ENCODE measurements at regions not wholly inside any gene's neighbourhood (a gene's known extent, or its start where the extent isn't known, plus 50 kb on each side); places are given as distances from the start of the nearest gene placed in this dataset.
"Not testable (repeated sequence)": the region's sequence is repeated elsewhere in the genome, so short reads cannot be mapped to it uniquely, and the experiment has no call there.

DNA sequence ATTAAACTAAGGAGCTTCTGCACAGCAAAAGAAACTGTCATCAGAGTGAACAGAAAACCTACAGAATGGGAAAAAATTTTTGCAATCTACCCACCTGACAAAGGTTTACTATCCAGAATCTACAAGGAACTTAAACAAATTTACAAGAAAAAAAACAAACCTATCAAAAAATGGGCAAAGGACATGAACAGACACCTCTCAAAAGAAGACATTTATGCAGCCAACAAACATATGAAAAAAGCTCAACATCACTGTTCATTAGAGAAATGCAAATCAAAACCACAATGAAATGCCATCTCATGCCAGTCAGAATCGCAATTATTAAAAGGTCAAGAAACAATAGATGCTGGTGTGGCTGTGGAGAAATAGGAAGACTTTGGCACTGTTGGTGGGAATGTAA lies 218.5 kb upstream of the SMIM30 start:
- H3K4me3 Mint-ChIP-seq; H3K36me3 Mint-ChIP-seq (ENCODE audit: insufficient read depth); ATAC-seq (replicated peaks): not testable (repeated sequence)

DNA sequence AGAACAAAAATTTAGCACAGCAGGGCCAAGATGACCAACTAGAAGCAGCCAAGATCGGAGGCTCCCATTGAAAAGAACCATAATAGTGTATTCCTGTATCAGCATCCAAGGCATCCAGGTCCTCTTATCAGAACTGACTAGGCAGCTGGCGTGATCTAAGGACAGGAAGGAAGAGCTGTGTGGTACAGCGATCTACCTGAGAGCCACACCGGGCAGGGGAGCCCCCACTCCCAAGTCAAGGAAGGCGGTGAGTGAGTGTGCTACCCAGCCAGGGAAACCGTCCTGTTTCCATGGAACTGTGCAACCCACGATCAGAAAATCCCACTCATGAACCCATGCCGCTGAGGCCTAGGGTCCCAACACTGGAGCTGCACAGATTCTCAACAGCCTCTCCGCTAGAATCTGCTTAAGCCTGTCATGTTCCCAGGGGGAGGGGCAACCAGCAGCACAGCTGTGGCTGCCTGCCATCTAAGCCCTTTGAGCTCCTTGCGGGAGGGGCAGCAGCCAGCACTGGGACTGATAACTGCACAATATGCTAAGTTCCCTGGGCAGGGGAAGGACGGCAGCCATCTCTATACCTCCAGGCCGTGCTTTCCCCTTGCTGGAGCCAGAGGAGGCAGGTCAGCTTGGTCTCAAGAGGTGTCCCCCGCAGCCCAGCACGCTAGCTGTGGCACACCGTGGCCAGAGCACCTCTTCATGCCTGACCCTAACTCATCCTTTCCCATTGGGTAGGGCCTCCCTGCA lies 213.0 kb upstream of the SMIM30 start:
- Mint-ChIP-seq H3K27ac (no peak overlapping the region), H3K9me3 (peaks cover 0 to 2% of the 10 kb centered on the region in 2 donors), H3K36me3 (ENCODE audit: insufficient read depth) (no peaks in the 10 kb centered on the region), H3K4me1 (ENCODE audit: low read depth in 2 of 2) (no peaks in the 10 kb centered on the region), H3K27me3 (no peaks in the 10 kb centered on the region), H3K4me3 (no peak overlapping the region)
- DNase-seq (no peak), ATAC-seq (replicated peaks) (no peak)

More for the DNA sequence above, 218.5 kb upstream of the SMIM30 start:
- H3K4me1 Mint-ChIP-seq (ENCODE audit: low read depth in 2 of 2); H3K27ac Mint-ChIP-seq; H3K27me3 Mint-ChIP-seq; H3K9me3 Mint-ChIP-seq; DNase-seq: not testable (repeated sequence)

DNA sequence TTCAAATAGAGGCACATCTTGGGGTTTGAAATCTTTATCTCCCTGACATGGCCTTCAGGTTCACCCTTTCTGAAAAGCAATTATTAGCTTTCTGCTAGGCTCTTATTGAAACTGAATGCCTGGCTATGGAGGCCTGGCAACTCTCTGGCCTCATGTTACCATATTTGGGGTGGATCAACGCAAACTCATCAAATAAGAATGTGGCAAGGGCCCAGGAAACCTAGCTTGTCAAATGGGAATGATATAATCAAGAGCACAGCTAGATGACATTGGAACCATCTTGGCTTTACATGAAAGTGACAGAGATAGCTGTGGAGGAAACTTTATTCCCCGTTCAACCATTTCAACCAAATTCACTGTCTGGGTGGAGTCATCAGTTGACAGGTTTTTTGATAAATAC lies 202.8 kb upstream of the SMIM30 start:
- peaks cover 0 to 4% of the 10 kb centered on the region in 2 donors for H3K9me3 Mint-ChIP-seq
- no peaks in the 10 kb centered on the region for H3K36me3 Mint-ChIP-seq (ENCODE audit: insufficient read depth)
- ATAC-seq (replicated peaks) = no peak
- DNase-seq = no peak
- no peak overlapping the region for H3K27ac Mint-ChIP-seq
- no peaks in the 10 kb centered on the region for H3K27me3 Mint-ChIP-seq
- H3K4me1 Mint-ChIP-seq (ENCODE audit: low read depth in 2 of 2) = no peaks in the 10 kb centered on the region
- no peak overlapping the region for H3K4me3 Mint-ChIP-seq

GRCh38 chr7:113320419-113320818 lies 202.1 kb upstream of the SMIM30 start:
- no peak for DNase-seq
- Mint-ChIP-seq H3K27me3 (no peaks in the 10 kb centered on the region), H3K36me3 (ENCODE audit: insufficient read depth) (no peaks in the 10 kb centered on the region), H3K27ac (no peak overlapping the region), H3K4me3 (no peak overlapping the region), H3K9me3 (peaks cover 0 to 4% of the 10 kb centered on the region in 2 donors), H3K4me1 (ENCODE audit: low read depth in 2 of 2) (no peaks in the 10 kb centered on the region)
- no peak for ATAC-seq (replicated peaks)

DNA sequence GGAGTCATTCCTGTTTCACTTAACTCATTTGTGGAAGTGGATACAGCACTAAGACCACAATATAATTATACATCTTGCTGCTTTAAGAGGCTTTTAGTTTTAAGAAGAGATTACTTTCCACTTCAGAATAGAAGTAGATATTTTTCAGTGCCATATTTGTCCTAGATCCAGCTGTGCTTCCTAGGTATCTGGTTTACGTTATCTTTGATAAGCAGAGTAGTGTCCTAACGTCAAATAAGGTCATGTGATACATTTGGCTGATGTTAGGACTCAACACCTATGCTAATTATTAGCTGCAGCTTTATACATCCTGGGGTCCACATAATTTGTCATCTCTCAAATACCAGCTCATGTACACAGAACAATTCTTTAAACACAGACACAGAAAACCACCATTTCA lies 196.2 kb upstream of the SMIM30 start:
- Mint-ChIP-seq H3K4me1 (ENCODE audit: low read depth in 2 of 2) (no peaks in the 10 kb centered on the region), H3K9me3 (peaks cover 0 to 8% of the 10 kb centered on the region in 2 donors), H3K36me3 (ENCODE audit: insufficient read depth) (no peaks in the 10 kb centered on the region), H3K4me3 (no peak overlapping the region), H3K27ac (no peak overlapping the region), H3K27me3 (no peaks in the 10 kb centered on the region)
- DNase-seq (no peak), ATAC-seq (replicated peaks) (no peak)

DNA sequence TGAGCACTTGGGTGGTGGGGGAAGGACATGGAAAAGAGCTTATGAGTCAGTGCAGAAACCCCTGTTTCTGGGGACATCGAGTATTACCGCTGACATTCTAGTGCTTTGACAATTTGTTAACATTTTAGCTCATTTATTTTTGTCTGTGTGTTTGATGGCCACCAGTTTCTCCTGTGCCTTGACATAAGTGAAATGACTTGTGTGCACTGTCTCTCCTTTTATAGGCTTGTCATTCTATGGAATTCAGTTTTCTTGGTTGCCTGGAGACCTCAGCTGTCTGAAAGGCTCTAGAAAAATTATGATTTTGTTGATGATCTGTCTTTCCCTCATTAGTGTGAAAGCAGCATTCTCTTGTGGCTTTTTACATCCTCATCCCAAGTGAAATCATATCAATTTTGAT lies 190.0 kb upstream of the SMIM30 start:
- Mint-ChIP-seq H3K4me3 (no peak overlapping the region), H3K9me3 (peaks cover 4 to 7% of the 10 kb centered on the region in 2 donors), H3K27me3 (no peaks in the 10 kb centered on the region), H3K36me3 (ENCODE audit: insufficient read depth) (no peaks in the 10 kb centered on the region), H3K4me1 (ENCODE audit: low read depth in 2 of 2) (no peaks in the 10 kb centered on the region), H3K27ac (no peak overlapping the region)
- DNase-seq (no peak), ATAC-seq (replicated peaks) (no peak)

- Mint-ChIP-seq H3K27me3 (no peaks in the 10 kb centered on the region), H3K27ac (no peak overlapping the region), H3K9me3 (peaks cover 4 to 7% of the 10 kb centered on the region in 2 donors), H3K36me3 (ENCODE audit: insufficient read depth) (no peaks in the 10 kb centered on the region), H3K4me3 (no peak overlapping the region), H3K4me1 (ENCODE audit: low read depth in 2 of 2) (no peaks in the 10 kb centered on the region)
- ATAC-seq (replicated peaks) (no peak), DNase-seq (no peak)
These were observed 188.8 kb upstream of the SMIM30 start for GRCh38 chr7:113307147-113307546.

DNA sequence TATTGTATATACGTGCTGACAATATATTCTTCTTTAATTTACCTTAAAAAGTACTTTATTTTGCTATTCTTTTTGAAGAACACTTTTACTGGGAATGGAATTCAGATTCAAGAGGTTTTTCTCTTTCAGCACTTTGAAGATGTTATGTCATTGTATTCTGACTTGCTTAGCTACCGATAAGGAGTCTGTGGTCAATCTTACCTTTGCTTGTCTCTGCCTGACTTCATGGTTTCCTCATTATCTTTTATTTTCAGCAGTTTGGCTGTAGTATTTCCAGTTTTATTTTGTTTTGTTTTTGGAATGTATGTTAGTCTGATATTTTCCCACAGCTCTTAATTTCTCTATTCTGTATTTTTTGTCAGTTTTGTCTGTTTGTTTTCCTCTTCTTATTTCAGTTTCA lies 187.9 kb upstream of the SMIM30 start:
- H3K4me1 Mint-ChIP-seq (ENCODE audit: low read depth in 2 of 2) = no peaks in the 10 kb centered on the region
- no peaks in the 10 kb centered on the region for H3K36me3 Mint-ChIP-seq (ENCODE audit: insufficient read depth)
- no peaks in the 10 kb centered on the region for H3K27me3 Mint-ChIP-seq
- H3K9me3 Mint-ChIP-seq = peaks cover 4 to 7% of the 10 kb centered on the region in 2 donors
- H3K27ac Mint-ChIP-seq = no peak overlapping the region
- no peak overlapping the region for H3K4me3 Mint-ChIP-seq
- ATAC-seq (replicated peaks) = no peak
- no peak for DNase-seq

DNA sequence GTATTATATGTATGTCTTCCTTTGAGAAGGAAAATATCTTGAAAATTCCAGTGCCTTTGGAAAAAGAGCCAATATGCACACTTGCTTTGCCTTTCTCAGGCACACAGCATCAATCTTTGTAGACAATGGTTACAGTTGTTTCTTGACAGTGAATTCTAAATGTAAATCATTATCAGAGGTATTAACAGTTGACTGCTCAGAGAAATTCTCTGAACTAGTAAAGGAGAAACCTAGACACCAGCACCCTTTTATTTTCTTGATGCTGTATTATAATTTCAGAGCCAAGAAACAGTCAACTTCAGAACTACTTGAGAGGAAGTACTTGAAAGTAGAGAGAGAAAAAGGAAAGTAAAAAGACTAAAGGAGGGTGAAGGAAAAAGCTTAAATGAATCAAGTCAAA lies 185.8 kb upstream of the SMIM30 start:
- no peak for DNase-seq
- Mint-ChIP-seq H3K9me3 (peaks cover 0 to 7% of the 10 kb centered on the region in 2 donors), H3K27ac (no peak overlapping the region), H3K36me3 (ENCODE audit: insufficient read depth) (no peaks in the 10 kb centered on the region), H3K27me3 (no peaks in the 10 kb centered on the region), H3K4me1 (ENCODE audit: low read depth in 2 of 2) (no peaks in the 10 kb centered on the region), H3K4me3 (no peak overlapping the region)
- ATAC-seq (replicated peaks) = no peak

GRCh38 chr7:113303388-113303787 lies 185.0 kb upstream of the SMIM30 start:
- not testable (repeated sequence) for H3K36me3 Mint-ChIP-seq (ENCODE audit: insufficient read depth); DNase-seq; H3K27ac Mint-ChIP-seq; H3K4me3 Mint-ChIP-seq; H3K9me3 Mint-ChIP-seq; H3K4me1 Mint-ChIP-seq (ENCODE audit: low read depth in 2 of 2); H3K27me3 Mint-ChIP-seq; ATAC-seq (replicated peaks)

GRCh38 chr7:113301983-113302382 lies 183.6 kb upstream of the SMIM30 start:
- no peak for ATAC-seq (replicated peaks)
- Mint-ChIP-seq H3K9me3 (no peaks in the 10 kb centered on the region), H3K27ac (no peak overlapping the region), H3K27me3 (no peaks in the 10 kb centered on the region), H3K4me1 (ENCODE audit: low read depth in 2 of 2) (no peaks in the 10 kb centered on the region), H3K36me3 (ENCODE audit: insufficient read depth) (no peaks in the 10 kb centered on the region), H3K4me3 (no peak overlapping the region)
- no peak for DNase-seq

DNA sequence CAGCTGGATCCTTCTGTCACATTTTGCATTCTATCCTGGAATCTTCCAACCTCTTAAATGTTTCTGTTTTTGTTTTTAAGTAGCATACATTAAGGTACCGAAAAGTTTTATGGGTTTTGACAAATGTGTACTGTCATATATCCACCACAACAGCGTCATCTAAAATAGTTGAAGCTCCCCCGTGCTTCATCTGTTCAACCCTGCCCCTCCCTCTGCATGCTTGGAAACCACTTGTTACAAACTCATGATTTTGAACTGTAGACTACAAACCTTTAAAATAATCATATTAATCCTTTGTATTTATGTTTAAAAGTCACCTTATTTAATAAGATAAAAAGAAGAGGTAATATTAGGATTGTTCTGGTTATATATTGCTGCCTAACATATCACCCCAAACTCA lies 182.8 kb upstream of the SMIM30 start:
- no peak for DNase-seq
- Mint-ChIP-seq H3K27ac (no peak overlapping the region), H3K27me3 (no peaks in the 10 kb centered on the region), H3K9me3 (no peaks in the 10 kb centered on the region), H3K4me3 (no peak overlapping the region), H3K36me3 (ENCODE audit: insufficient read depth) (no peaks in the 10 kb centered on the region), H3K4me1 (ENCODE audit: low read depth in 2 of 2) (no peaks in the 10 kb centered on the region)
- ATAC-seq (replicated peaks) = no peak

GRCh38 chr7:113299748-113300147 lies 181.4 kb upstream of the SMIM30 start:
- H3K27me3 Mint-ChIP-seq = no peaks in the 10 kb centered on the region
- DNase-seq = no peak
- no peak overlapping the region for H3K27ac Mint-ChIP-seq
- peaks cover 0 to 7% of the 10 kb centered on the region in 2 donors for H3K9me3 Mint-ChIP-seq
- H3K36me3 Mint-ChIP-seq (ENCODE audit: insufficient read depth) = no peaks in the 10 kb centered on the region
- no peak overlapping the region for H3K4me3 Mint-ChIP-seq
- ATAC-seq (replicated peaks) = no peak
- H3K4me1 Mint-ChIP-seq (ENCODE audit: low read depth in 2 of 2) = no peaks in the 10 kb centered on the region

DNA sequence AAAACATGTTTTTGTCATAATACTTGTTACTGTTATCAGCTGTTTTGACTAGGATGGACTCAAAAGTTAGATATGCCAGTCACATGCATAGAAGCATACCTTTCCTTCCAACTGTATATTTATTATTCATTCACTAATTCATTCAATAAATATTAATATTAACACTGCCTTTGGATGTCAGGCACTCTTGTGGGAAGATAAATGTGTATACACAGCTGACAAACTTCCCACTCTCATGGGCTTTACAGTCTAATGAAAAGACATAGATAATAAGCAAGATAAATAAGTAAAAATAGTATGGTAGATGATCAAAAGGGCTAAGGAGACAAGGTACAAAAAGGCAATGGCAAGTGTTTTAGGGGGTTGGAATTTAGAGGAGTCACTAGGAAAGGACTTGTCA lies 180.1 kb upstream of the SMIM30 start:
- Mint-ChIP-seq H3K36me3 (ENCODE audit: insufficient read depth) (no peaks in the 10 kb centered on the region), H3K4me3 (no peak overlapping the region), H3K4me1 (ENCODE audit: low read depth in 2 of 2) (no peaks in the 10 kb centered on the region), H3K27ac (no peak overlapping the region), H3K9me3 (peaks cover 0 to 7% of the 10 kb centered on the region in 2 donors), H3K27me3 (no peaks in the 10 kb centered on the region)
- no peak for DNase-seq
- no peak for ATAC-seq (replicated peaks)
